CD4-positive, alpha-beta memory T cell (primary cell): ENCODE measurements at regions not wholly inside any gene's neighbourhood (a gene's known extent, or its start where the extent isn't known, plus 50 kb on each side); places are given as distances from the start of the nearest gene placed in this dataset.
"Not testable (repeated sequence)": the region's sequence is repeated elsewhere in the genome, so short reads cannot be mapped to it uniquely, and the experiment has no call there.

Source experiments
- CTCF ChIA-PET: fragments of 350-600 bp; sonication (Branson Sonifier 250); formaldehyde crosslinking; loops from one replicate; lab custom pipeline; 2021; ENCODE audit warnings: inconsistent platforms; ENCODE audit not compliant: partially characterized antibody; lab: Charles Lee
- POLR2A ChIA-PET: fragments of 350-600 bp; sonication (Branson Sonifier 250); formaldehyde crosslinking; loops from one replicate; lab custom pipeline; 2021; ENCODE audit not compliant: partially characterized antibody; lab: Charles Lee
- DNase-seq, 5 donors: peaks; one replicate each; pipeline versions ENCODE4 v3.0.0 to v3.0.0-alpha.2; 2020 to 2022; ENCODE audit warnings: mixed read lengths in 1 of 5
- H3K27ac ChIP-seq: one replicate; pipeline ENCODE4 v1.7.0; 2013; ENCODE audit warnings: low read depth, low read length
- H3K27me3 ChIP-seq: 2 replicates; pipeline ENCODE4 v1.7.0; 2013; ENCODE audit warnings: mild to moderate bottlenecking, low read length, moderate library complexity; ENCODE audit not compliant: insufficient read depth
- H3K36me3 ChIP-seq: 2 replicates; pipeline ENCODE4 v1.7.0; 2013; ENCODE audit warnings: mild to moderate bottlenecking, low read length, moderate library complexity; ENCODE audit not compliant: insufficient read depth
- H3K4me1 ChIP-seq: 2 replicates; pipeline ENCODE4 v1.7.0; 2013; ENCODE audit warnings: mild to moderate bottlenecking, low read length, moderate library complexity; ENCODE audit not compliant: insufficient read depth
- H3K4me3 ChIP-seq, 2 donors: one replicate each; pipeline ENCODE4 v1.7.0; 2013; ENCODE audit warnings: low read length in 2 of 2, mild to moderate bottlenecking in 1 of 2
- H3K9me3 ChIP-seq, 2 donors: one replicate each; pipeline ENCODE4 v1.7.0; 2013; ENCODE audit warnings: low read length in 2 of 2, control low read depth in 1 of 2; ENCODE audit not compliant: control insufficient read depth in 1 of 2
- H3K27ac Mint-ChIP-seq, 7 donors: one replicate each; pipeline ENCODE4 v1.8.0; 2020 to 2021; ENCODE audit warnings: mixed read lengths in 7 of 7, mild to moderate bottlenecking in 6 of 7, inconsistent platforms in 3 of 7, moderate library complexity in 3 of 7
- H3K27me3 Mint-ChIP-seq, 2 donors: one replicate each; pipeline ENCODE4 v1.8.0; 2020 to 2021; ENCODE audit warnings: mixed read lengths in 2 of 2
- H3K36me3 Mint-ChIP-seq, 2 donors: one replicate each; pipeline ENCODE4 v1.8.0; 2020 to 2021; ENCODE audit warnings: mixed read lengths in 2 of 2, inconsistent platforms in 1 of 2, mild to moderate bottlenecking in 1 of 2
- H3K4me1 Mint-ChIP-seq, 4 donors: one replicate each; pipeline ENCODE4 v1.8.0; 2020 to 2021; ENCODE audit warnings: mixed read lengths in 4 of 4, mild to moderate bottlenecking in 1 of 4
- H3K4me3 Mint-ChIP-seq, 8 donors: one replicate each; pipeline ENCODE4 v1.8.0; 2020 to 2021; ENCODE audit warnings: mixed read lengths in 8 of 8, mild to moderate bottlenecking in 7 of 8, moderate library complexity in 6 of 8, inconsistent platforms in 3 of 8
- H3K9me3 Mint-ChIP-seq, 8 donors: one replicate each; pipeline ENCODE4 v1.8.0; 2020 to 2021; ENCODE audit warnings: mixed read lengths in 8 of 8, mild to moderate bottlenecking in 5 of 8, inconsistent platforms in 3 of 8, moderate library complexity in 1 of 8
- intact Hi-C: fragments of 100-400 bp; cut with micrococcal nuclease; formaldehyde crosslinking; loops from one replicate; pipeline ENCODE4 v1.15.1; 2023

- no peaks in the 10 kb centered on the region for H3K9me3 ChIP-seq
- POLR2A ChIA-PET = no interaction called here
Measured at GRCh38 chr15:50857763-50858162, 50.7 kb upstream of the AP4E1 start.

DNA sequence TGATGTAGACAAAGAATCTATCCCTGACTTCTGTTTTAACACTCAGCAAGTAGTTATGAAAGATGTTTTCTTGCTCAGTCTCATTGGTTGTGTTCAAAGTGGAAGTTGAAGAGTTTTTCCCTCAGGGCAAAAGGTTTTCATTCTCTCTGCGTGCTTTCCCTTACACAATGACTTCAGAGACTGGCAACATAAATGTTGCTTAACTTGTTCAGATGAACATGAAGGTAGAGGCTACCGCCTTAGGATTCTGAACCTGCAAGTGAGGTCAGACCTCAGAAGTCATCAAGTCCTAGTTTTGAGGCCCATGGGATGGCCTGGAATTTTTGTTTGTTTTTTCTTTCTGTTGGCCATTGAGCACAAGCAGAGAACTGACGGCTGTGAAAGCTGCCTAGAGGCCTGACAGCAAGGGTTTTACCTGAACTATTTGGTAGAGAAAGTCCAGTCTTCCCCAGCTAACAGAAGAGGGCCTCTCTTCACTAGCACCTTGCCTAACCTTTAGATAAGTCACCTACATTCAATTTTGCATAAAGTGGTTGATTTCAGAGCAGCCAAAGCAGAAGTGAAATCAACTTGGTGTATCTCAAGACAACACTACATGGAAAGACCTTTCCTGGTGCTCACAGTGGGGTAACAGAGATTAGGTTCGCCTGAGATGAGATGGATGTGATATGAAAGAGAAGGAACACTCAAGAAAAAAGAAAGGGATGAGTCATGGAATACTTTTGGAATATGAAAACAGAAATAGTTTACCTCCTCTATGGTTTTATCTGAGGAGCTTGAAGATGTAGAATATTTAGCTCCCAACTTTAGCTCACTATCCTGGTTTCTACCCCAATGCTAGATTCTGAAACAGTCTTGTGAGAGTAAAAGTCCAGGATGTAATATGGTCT is 53.6 kb upstream of the AP4E1 start:
- no peak for DNase-seq
- no peak overlapping the region for H3K4me3 Mint-ChIP-seq
- no peaks in the 10 kb centered on the region for H3K9me3 ChIP-seq
- H3K27ac Mint-ChIP-seq = no peak overlapping the region
- ChIA-PET CTCF (no interaction called here), POLR2A (no interaction called here)
- H3K27me3 ChIP-seq = no peaks in the 10 kb centered on the region
- H3K4me1 Mint-ChIP-seq = no peaks in the 10 kb centered on the region
- H3K36me3 ChIP-seq = no peaks in the 10 kb centered on the region
- intact Hi-C loops = no loop called here
- H3K27me3 Mint-ChIP-seq = no peaks in the 10 kb centered on the region
- H3K27ac ChIP-seq = no peak overlapping the region
- no peak overlapping the region for H3K4me3 ChIP-seq
- no peaks in the 10 kb centered on the region for H3K4me1 ChIP-seq
- H3K36me3 Mint-ChIP-seq = no peaks in the 10 kb centered on the region
- peaks cover 0 to 7% (median 0%) of the 10 kb centered on the region in 8 donors for H3K9me3 Mint-ChIP-seq

More at GRCh38 chr15:50857763-50858162, 50.7 kb upstream of the AP4E1 start:
- Histone ChIP-seq H3K4me1 (no peaks in the 10 kb centered on the region), H3K36me3 (no peaks in the 10 kb centered on the region), H3K27me3 (no peaks in the 10 kb centered on the region), H3K27ac (no peak overlapping the region), H3K4me3 (no peak overlapping the region)
- H3K27me3 Mint-ChIP-seq = no peaks in the 10 kb centered on the region
- intact Hi-C loops = no loop called here
- no peaks in the 10 kb centered on the region for H3K36me3 Mint-ChIP-seq
- no peaks in the 10 kb centered on the region for H3K9me3 Mint-ChIP-seq
- H3K27ac Mint-ChIP-seq = no peak overlapping the region
- H3K4me1 Mint-ChIP-seq = no peaks in the 10 kb centered on the region
- no peak overlapping the region for H3K4me3 Mint-ChIP-seq
- DNase-seq = no peak
- CTCF ChIA-PET = no interaction called here

DNA sequence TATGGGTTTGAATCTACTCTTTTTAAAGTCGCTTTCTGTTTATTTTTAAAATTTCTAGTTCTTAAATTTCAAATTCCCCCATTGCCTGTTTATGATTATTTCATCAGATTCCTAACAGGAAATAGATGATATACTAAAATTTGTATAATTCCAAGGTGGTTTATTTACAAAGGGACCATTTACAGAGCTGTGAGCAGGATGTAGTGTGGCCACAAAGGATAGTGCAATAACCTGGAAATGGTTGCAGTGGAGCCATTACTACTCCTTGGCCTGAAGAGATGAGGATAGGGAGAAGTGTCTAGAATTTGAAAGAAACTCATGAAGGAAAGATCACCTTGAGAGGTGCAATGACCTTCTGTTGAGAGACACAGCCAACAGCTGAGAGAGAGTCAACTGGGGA is 58.5 kb upstream of the AP4E1 start:
- no peaks in the 10 kb centered on the region for H3K4me1 Mint-ChIP-seq
- no peaks in the 10 kb centered on the region for H3K36me3 ChIP-seq
- H3K4me3 Mint-ChIP-seq = no peak overlapping the region
- POLR2A ChIA-PET = no interaction called here
- H3K27me3 ChIP-seq = no peaks in the 10 kb centered on the region
- H3K27ac ChIP-seq = no peak overlapping the region
- intact Hi-C loops = no loop called here
- H3K4me1 ChIP-seq = no peaks in the 10 kb centered on the region
- H3K27ac Mint-ChIP-seq = no peak overlapping the region
- H3K9me3 Mint-ChIP-seq = peaks cover 0 to 7% (median 0%) of the 10 kb centered on the region in 8 donors
- H3K4me3 ChIP-seq = no peak overlapping the region
- no peaks in the 10 kb centered on the region for H3K9me3 ChIP-seq
- H3K27me3 Mint-ChIP-seq = no peaks in the 10 kb centered on the region
- CTCF ChIA-PET = no interaction called here
- H3K36me3 Mint-ChIP-seq = no peaks in the 10 kb centered on the region
- DNase-seq = no peak

DNA sequence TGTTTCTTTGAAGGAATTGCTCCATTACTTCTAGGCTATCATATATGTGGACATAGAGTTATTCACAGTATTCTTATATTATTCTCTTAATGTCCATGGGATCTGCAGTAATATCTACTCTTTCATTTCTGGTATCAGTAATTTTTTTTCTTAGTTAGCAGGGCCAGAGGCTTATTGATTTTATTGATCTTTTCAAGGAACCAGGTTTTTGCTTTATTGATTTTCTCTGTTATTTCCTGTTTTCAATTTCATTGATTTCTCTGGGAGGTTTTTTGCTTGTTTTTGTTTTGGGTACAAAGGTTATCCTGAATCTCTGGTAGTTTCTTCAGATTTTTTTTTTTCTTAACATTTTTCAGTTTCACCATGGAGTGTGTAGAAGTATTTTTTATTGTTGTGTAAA is 60.1 kb upstream of the AP4E1 start:
- CTCF ChIA-PET = no interaction called here

GRCh38 chr15:50845181-50845580 is 63.3 kb upstream of the AP4E1 start:
- DNase-seq, H3K27ac Mint-ChIP-seq, H3K27me3 ChIP-seq, H3K36me3 Mint-ChIP-seq, H3K9me3 ChIP-seq, CTCF ChIA-PET, POLR2A ChIA-PET, intact Hi-C loops, H3K9me3 Mint-ChIP-seq, H3K36me3 ChIP-seq, H3K4me1 ChIP-seq, H3K4me3 Mint-ChIP-seq, H3K27me3 Mint-ChIP-seq, H3K27ac ChIP-seq, H3K4me3 ChIP-seq, H3K4me1 Mint-ChIP-seq: not testable (repeated sequence)

More for the DNA sequence above, 60.1 kb upstream of the AP4E1 start:
- Histone ChIP-seq H3K27ac (no peak overlapping the region), H3K4me3 (no peak overlapping the region), H3K27me3 (no peaks in the 10 kb centered on the region), H3K9me3 (no peaks in the 10 kb centered on the region), H3K4me1 (no peaks in the 10 kb centered on the region), H3K36me3 (no peaks in the 10 kb centered on the region)
- Mint-ChIP-seq H3K4me3 (no peak overlapping the region), H3K36me3 (peaks cover 0 to 3% of the 10 kb centered on the region in 2 donors), H3K27me3 (no peaks in the 10 kb centered on the region), H3K4me1 (no peaks in the 10 kb centered on the region), H3K9me3 (peaks cover 0 to 7% (median 0%) of the 10 kb centered on the region in 8 donors), H3K27ac (no peak overlapping the region)
- no peak for DNase-seq
- intact Hi-C loops = no loop called here
- POLR2A ChIA-PET = no interaction called here

- Histone ChIP-seq H3K9me3 (no peaks in the 10 kb centered on the region), H3K27me3 (no peaks in the 10 kb centered on the region), H3K36me3 (no peaks in the 10 kb centered on the region), H3K27ac (no peak overlapping the region), H3K4me3 (no peak overlapping the region), H3K4me1 (no peaks in the 10 kb centered on the region)
- H3K27me3 Mint-ChIP-seq = peaks cover 3 to 5% of the 10 kb centered on the region in 2 donors
- no peak overlapping the region for H3K4me3 Mint-ChIP-seq
- H3K27ac Mint-ChIP-seq = no peak overlapping the region
- intact Hi-C loops = no loop called here
- ChIA-PET POLR2A (no interaction called here), CTCF (no interaction called here)
- DNase-seq = no peak
- H3K4me1 Mint-ChIP-seq = no peaks in the 10 kb centered on the region
- H3K9me3 Mint-ChIP-seq = peaks cover 0 to 4% (median 0%) of the 10 kb centered on the region in 8 donors
- H3K36me3 Mint-ChIP-seq = peaks cover 0 to 3% of the 10 kb centered on the region in 2 donors
Measured at GRCh38 chr15:50840520-50840919, 68.0 kb upstream of the AP4E1 start.

GRCh38 chr15:50837256-50837770 is 71.2 kb upstream of the AP4E1 start:
- Mint-ChIP-seq H3K4me1 (no peaks in the 10 kb centered on the region), H3K4me3 (no peak overlapping the region)

More at GRCh38 chr15:50837256-50837770, 71.2 kb upstream of the AP4E1 start:
- Histone ChIP-seq H3K4me3 (no peak overlapping the region), H3K9me3 (no peaks in the 10 kb centered on the region), H3K27me3 (no peaks in the 10 kb centered on the region), H3K36me3 (no peaks in the 10 kb centered on the region), H3K4me1 (no peaks in the 10 kb centered on the region), H3K27ac (no peak overlapping the region)
- H3K36me3 Mint-ChIP-seq = no peaks in the 10 kb centered on the region
- ChIA-PET CTCF (interaction anchor here (1.1 kb wide), 1 partner anchor 162 kb away, joined by 3 read pairs; no protein-coding TSS in a partner anchor), POLR2A (no interaction called here)
- intact Hi-C loops = no loop called here
- no peaks in the 10 kb centered on the region for H3K9me3 Mint-ChIP-seq
- peaks cover 3 to 5% of the 10 kb centered on the region in 2 donors for H3K27me3 Mint-ChIP-seq
- no peak overlapping the region for H3K27ac Mint-ChIP-seq
- no peak for DNase-seq
